Smooth muscle cell (in vitro differentiated cells): ENCODE measurements at regions not wholly inside any gene's neighbourhood (a gene's known extent, or its start where the extent isn't known, plus 50 kb on each side); places are given as distances from the start of the nearest gene placed in this dataset.

Experiments used
- DNase-seq: peaks from one replicate; lab custom pipeline; 2025; ENCODE audit not compliant: unreplicated experiment; lab: John Stamatoyannopoulos, UW
- H2AFZ ChIP-seq: fragments of 200-600 bp; sonication (generic); 2 replicates; pipeline ENCODE4 v1.6.0; 2016; ENCODE audit warnings: antibody characterized with exemption, low read depth, mild to moderate bottlenecking
- H3F3A ChIP-seq: fragments of 200-600 bp; sonication (generic); 2 replicates; pipeline ENCODE4 v1.6.0; 2017; ENCODE audit warnings: antibody characterized with exemption, low read depth
- H3K27ac ChIP-seq: fragments of 200-600 bp; sonication (generic); 2 replicates; pipeline ENCODE4 v1.5.1; 2016; ENCODE audit warnings: low read depth, mild to moderate bottlenecking
- H3K27me3 ChIP-seq: fragments of 200-600 bp; sonication (generic); 2 replicates; pipeline ENCODE4 v1.6.1; 2016; ENCODE audit warnings: low read depth, mild to moderate bottlenecking
- H3K36me3 ChIP-seq: fragments of 200-600 bp; sonication (generic); 2 replicates; pipeline ENCODE4 v1.5.1; 2016; ENCODE audit warnings: low read depth
- H3K4me1 ChIP-seq: fragments of 200-600 bp; sonication (generic); 2 replicates; pipeline ENCODE4 v1.5.1; 2016; ENCODE audit warnings: low read depth
- H3K4me2 ChIP-seq: fragments of 200-600 bp; sonication (generic); 2 replicates; pipeline ENCODE4 v1.6.0; 2016; ENCODE audit warnings: mild to moderate bottlenecking
- H3K4me3 ChIP-seq: fragments of 200-600 bp; sonication (generic); 2 replicates; pipeline ENCODE4 v1.5.1; 2016; ENCODE audit warnings: mild to moderate bottlenecking
- H3K79me2 ChIP-seq: fragments of 200-600 bp; sonication (generic); 2 replicates; pipeline ENCODE4 v1.6.0; 2016; ENCODE audit warnings: low read depth, mild to moderate bottlenecking
- H3K9ac ChIP-seq: fragments of 200-600 bp; sonication (generic); 2 replicates; pipeline ENCODE4 v1.6.0; 2016; ENCODE audit warnings: low read depth
- H3K9me3 ChIP-seq: fragments of 200-600 bp; sonication (generic); replicated peaks from 2 replicates; pipeline ENCODE4 v1.5.1; 2016; ENCODE audit warnings: low read depth
- H4K20me1 ChIP-seq: fragments of 200-600 bp; sonication (generic); 2 replicates; pipeline ENCODE4 v1.6.0; 2016; ENCODE audit warnings: low read depth
- WGBS: methylation state at CpG from one replicate; pipeline ENCODE4 v1.1.7; 2016; ENCODE audit warnings: low lambda C conversion rate; 5-methylcytosine and 5-hydroxymethylcytosine counted together
- TF ChIP-seq, protein P1 (sequence below): fragments of 200-600 bp; sonication (generic); IDR thresholded peaks from 2 replicates; pipeline ENCODE4 v1.5.1; 2017; ENCODE audit warnings: borderline replicate concordance, mild to moderate bottlenecking, antibody characterized with exemption; ENCODE audit not compliant: insufficient read depth, poor library complexity, severe bottlenecking

- no peaks in the 10 kb centered on the region for H4K20me1 ChIP-seq
- no peak overlapping the region for H3K4me2 ChIP-seq
- H2AFZ ChIP-seq = no peak overlapping the region
- no peaks in the 10 kb centered on the region for H3F3A ChIP-seq
- no peaks in the 10 kb centered on the region for H3K36me3 ChIP-seq
- H3K9me3 ChIP-seq = peaks cover 9% of the 10 kb centered on the region
- no peaks in the 10 kb centered on the region for H3K79me2 ChIP-seq
- no peak overlapping the region for H3K9ac ChIP-seq
- no peaks in the 10 kb centered on the region for H3K27me3 ChIP-seq
- DNase-seq = no peak
- H3K4me1 ChIP-seq = no peaks in the 10 kb centered on the region
- TF ChIP-seq, protein P1, sequence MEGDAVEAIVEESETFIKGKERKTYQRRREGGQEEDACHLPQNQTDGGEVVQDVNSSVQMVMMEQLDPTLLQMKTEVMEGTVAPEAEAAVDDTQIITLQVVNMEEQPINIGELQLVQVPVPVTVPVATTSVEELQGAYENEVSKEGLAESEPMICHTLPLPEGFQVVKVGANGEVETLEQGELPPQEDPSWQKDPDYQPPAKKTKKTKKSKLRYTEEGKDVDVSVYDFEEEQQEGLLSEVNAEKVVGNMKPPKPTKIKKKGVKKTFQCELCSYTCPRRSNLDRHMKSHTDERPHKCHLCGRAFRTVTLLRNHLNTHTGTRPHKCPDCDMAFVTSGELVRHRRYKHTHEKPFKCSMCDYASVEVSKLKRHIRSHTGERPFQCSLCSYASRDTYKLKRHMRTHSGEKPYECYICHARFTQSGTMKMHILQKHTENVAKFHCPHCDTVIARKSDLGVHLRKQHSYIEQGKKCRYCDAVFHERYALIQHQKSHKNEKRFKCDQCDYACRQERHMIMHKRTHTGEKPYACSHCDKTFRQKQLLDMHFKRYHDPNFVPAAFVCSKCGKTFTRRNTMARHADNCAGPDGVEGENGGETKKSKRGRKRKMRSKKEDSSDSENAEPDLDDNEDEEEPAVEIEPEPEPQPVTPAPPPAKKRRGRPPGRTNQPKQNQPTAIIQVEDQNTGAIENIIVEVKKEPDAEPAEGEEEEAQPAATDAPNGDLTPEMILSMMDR = no peak
- H3K27ac ChIP-seq = no peak overlapping the region
- WGBS = 79% methylated on average over 1 of the region's 1 CpG
- no peak overlapping the region for H3K4me3 ChIP-seq
Measured at GRCh38 chr14:30142216-30142615, 214.6 kb upstream of the PRKD1 start.

DNA sequence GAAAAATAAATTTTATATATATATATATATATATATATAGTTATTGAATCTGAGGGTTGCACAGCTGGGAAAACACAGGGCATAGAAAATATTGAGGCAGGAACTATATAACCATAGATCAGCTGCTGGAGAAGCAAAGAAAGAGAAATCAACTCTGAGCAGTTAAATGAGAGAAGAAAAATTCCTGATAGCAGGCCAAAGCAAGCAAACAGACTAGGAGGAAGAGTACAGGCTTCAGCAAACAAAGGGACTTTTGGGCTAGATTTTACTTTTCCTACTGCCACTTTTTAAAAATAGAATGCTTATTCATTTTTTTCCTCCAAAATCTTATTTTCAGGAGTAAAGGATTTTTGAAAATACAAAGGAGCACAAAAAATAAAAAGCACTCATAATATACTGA lies 216.0 kb upstream of the PRKD1 start:
- no peak overlapping the region for H3K4me2 ChIP-seq

DNA sequence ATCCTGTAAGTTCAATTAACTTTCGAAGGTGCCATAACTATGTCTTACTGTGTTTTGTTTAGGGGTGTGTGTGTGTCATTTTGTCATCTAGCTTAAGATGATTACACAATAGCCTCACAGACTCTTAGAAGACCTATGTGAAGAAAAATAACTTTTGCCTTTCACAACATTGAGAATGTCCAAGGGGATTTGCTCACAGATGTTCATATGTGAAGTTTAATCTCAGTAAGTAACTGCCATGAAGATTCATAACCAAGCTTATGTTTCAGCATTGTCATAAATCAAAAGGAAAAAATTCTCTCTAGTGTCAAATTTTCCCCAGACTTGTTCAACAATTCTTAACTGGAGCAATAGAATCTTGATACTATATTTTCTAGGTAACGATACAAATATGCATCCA lies 226.1 kb upstream of the PRKD1 start:
- Histone ChIP-seq H3F3A (no peaks in the 10 kb centered on the region), H3K79me2 (no peaks in the 10 kb centered on the region), H3K4me2 (no peak overlapping the region), H3K27ac (no peak overlapping the region), H3K9ac (no peak overlapping the region), H3K36me3 (no peaks in the 10 kb centered on the region), H3K9me3 (no peaks in the 10 kb centered on the region), H4K20me1 (no peaks in the 10 kb centered on the region), H3K27me3 (no peaks in the 10 kb centered on the region), H3K4me3 (no peak overlapping the region), H2AFZ (no peak overlapping the region), H3K4me1 (no peaks in the 10 kb centered on the region)
- WGBS = 92% methylated on average over 2 of the region's 2 CpGs
- DNase-seq = no peak
- TF ChIP-seq, protein P1 = no peak

More for the DNA sequence above, 216.0 kb upstream of the PRKD1 start:
- Histone ChIP-seq H3K36me3 (no peaks in the 10 kb centered on the region), H2AFZ (no peak overlapping the region), H3K9me3 (peaks cover 9% of the 10 kb centered on the region), H3K4me3 (no peak overlapping the region), H3K79me2 (no peaks in the 10 kb centered on the region), H4K20me1 (no peaks in the 10 kb centered on the region), H3K4me1 (no peaks in the 10 kb centered on the region), H3K27me3 (no peaks in the 10 kb centered on the region), H3F3A (no peaks in the 10 kb centered on the region), H3K27ac (no peak overlapping the region), H3K9ac (no peak overlapping the region)
- DNase-seq = no peak
- TF ChIP-seq, protein P1 = no peak

- TF ChIP-seq, protein P1 = no peak
- Histone ChIP-seq H3K4me2 (no peak overlapping the region), H3K36me3 (no peaks in the 10 kb centered on the region), H3F3A (no peaks in the 10 kb centered on the region), H3K79me2 (no peaks in the 10 kb centered on the region), H3K4me3 (no peak overlapping the region), H3K27me3 (no peaks in the 10 kb centered on the region), H3K27ac (no peak overlapping the region), H3K4me1 (no peaks in the 10 kb centered on the region), H3K9me3 (no peaks in the 10 kb centered on the region), H3K9ac (no peak overlapping the region), H2AFZ (no peak overlapping the region), H4K20me1 (no peaks in the 10 kb centered on the region)
- no peak for DNase-seq
- 92% methylated on average over 9 of the region's 9 CpGs for WGBS
Measured at GRCh38 chr14:30156571-30156970, 228.9 kb upstream of the PRKD1 start.
